IMR-90 (cell line): ENCODE measurements at regions not wholly inside any gene's neighbourhood (a gene's known extent, or its start where the extent isn't known, plus 50 kb on each side); places are given as distances from the start of the nearest gene placed in this dataset.

ENCODE experiments used
- ATAC-seq: fragments of 200-7000 bp; cut with Tn5 transposase; 2 replicates; pipeline ENCODE4 v1.9.1; 2020; ENCODE audit warnings: low read depth, mild to moderate bottlenecking, moderate library complexity
- BruUV-seq: library from RNA; stranded (reverse); fragments of 400-500 nt; replicated peaks from 2 replicates; lab custom pipeline; 2021; lab: Mats Ljungman, UMichigan
- CTCF ChIA-PET: fragments of 300-600 bp; formaldehyde crosslinking; extraction: SDS; loops from one replicate; lab custom pipeline; 2021; ENCODE audit warnings: antibody characterized with exemption; lab: Yijun Ruan, JAX
- POLR2A ChIA-PET: fragments of 300-600 bp; sonication (Branson Sonifier 250); formaldehyde crosslinking; loops from one replicate; lab custom pipeline; 2022; ENCODE audit warnings: antibody characterized with exemption; ENCODE audit not compliant: unreplicated experiment; lab: Charles Lee
- DNase-seq: peaks from one replicate; pipeline ENCODE4 v3.0.0; 2013
- H2AFZ ChIP-seq: replicated peaks from 2 replicates; pipeline ENCODE3; 2013; ENCODE audit warnings: low read length, mild to moderate bottlenecking; ENCODE audit not compliant: poor library complexity
- H2AK5ac ChIP-seq: 2 replicates; pipeline ENCODE4 v1.6.1; 2013; ENCODE audit warnings: low read depth, low read length, inconsistent platforms
- H2AK9ac ChIP-seq: replicated peaks from 2 replicates; pipeline ENCODE3; 2013; ENCODE audit warnings: mild to moderate bottlenecking, low read depth, low read length, moderate library complexity; ENCODE audit not compliant: poor library complexity
- H2BK120ac ChIP-seq: 2 replicates; pipeline ENCODE4 v1.6.1; 2013; ENCODE audit warnings: low read depth, low read length, inconsistent platforms
- H2BK15ac ChIP-seq: 3 replicates; pipeline ENCODE4 v1.6.1; 2013; ENCODE audit warnings: low read depth, low read length, inconsistent platforms
- H2BK20ac ChIP-seq: 2 replicates; pipeline ENCODE4 v1.6.1; 2013; ENCODE audit warnings: low read depth, mild to moderate bottlenecking, inconsistent platforms, low read length, moderate library complexity
- H2BK5ac ChIP-seq: 2 replicates; pipeline ENCODE4 v1.6.1; 2013; ENCODE audit warnings: mild to moderate bottlenecking, low read depth, low read length, inconsistent platforms; ENCODE audit not compliant: poor library complexity, severe bottlenecking
- H3K14ac ChIP-seq: replicated peaks from 2 replicates; pipeline ENCODE4 v1.6.1; 2013; ENCODE audit warnings: low read depth, low read length, inconsistent platforms
- H3K18ac ChIP-seq: 2 replicates; pipeline ENCODE4 v1.6.1; 2013; ENCODE audit warnings: low read depth, low read length, control low read depth
- H3K23ac ChIP-seq: 2 replicates; pipeline ENCODE4 v1.6.1; 2013; ENCODE audit warnings: low read depth, low read length, inconsistent platforms
- H3K27ac ChIP-seq: 2 replicates; pipeline ENCODE4 v1.5.1; 2013; ENCODE audit warnings: mild to moderate bottlenecking, control low read depth, low read length; ENCODE audit not compliant: insufficient read depth
- H3K27me3 ChIP-seq: 2 replicates; pipeline ENCODE4 v1.6.1; 2013; ENCODE audit warnings: low read length; ENCODE audit not compliant: control insufficient read depth, insufficient read depth
- H3K36me3 ChIP-seq: 2 replicates; pipeline ENCODE4 v1.6.1; 2013; ENCODE audit warnings: low read length, mixed read lengths; ENCODE audit not compliant: control insufficient read depth, insufficient read depth
- H3K4ac ChIP-seq: 2 replicates; pipeline ENCODE4 v1.6.1; 2013; ENCODE audit warnings: low read depth, low read length, inconsistent platforms
- H3K4me1 ChIP-seq: 2 replicates; pipeline ENCODE4 v1.6.1; 2013; ENCODE audit warnings: low read length, mixed read lengths; ENCODE audit not compliant: control insufficient read depth, insufficient read depth
- H3K4me2 ChIP-seq: 2 replicates; pipeline ENCODE4 v1.6.1; 2013; ENCODE audit warnings: low read depth, mild to moderate bottlenecking, control low read depth, low read length, moderate library complexity
- H3K4me3 ChIP-seq: 2 replicates; pipeline ENCODE4 v1.5.1; 2013; ENCODE audit warnings: low read depth, mild to moderate bottlenecking, control low read depth, low read length, moderate library complexity; ENCODE audit not compliant: insufficient read depth
- H3K56ac ChIP-seq: 2 replicates; pipeline ENCODE4 v1.6.1; 2013; ENCODE audit warnings: low read length, inconsistent platforms; ENCODE audit not compliant: insufficient read depth; ENCODE audit errors: extremely low read depth
- H3K79me1 ChIP-seq, 2 experiments: 2 replicates each; pipeline ENCODE4 v1.6.1; 2013; ENCODE audit warnings: low read length in 2 of 2, inconsistent platforms in 1 of 2, low read depth in 1 of 2
- H3K9ac ChIP-seq: 2 replicates; pipeline ENCODE4 v1.6.1; 2013; ENCODE audit warnings: low read depth, low read length, control low read depth
- H3K9me1 ChIP-seq: 2 replicates; pipeline ENCODE4 v1.6.1; 2013; ENCODE audit warnings: low read length, inconsistent platforms; ENCODE audit not compliant: insufficient read depth
- H3K9me3 ChIP-seq: 2 replicates; pipeline ENCODE4 v1.6.1; 2013; ENCODE audit warnings: low read length; ENCODE audit not compliant: control insufficient read depth, insufficient read depth
- H4K20me1 ChIP-seq: 2 replicates; pipeline ENCODE4 v1.6.1; 2013; ENCODE audit warnings: low read length, inconsistent platforms; ENCODE audit not compliant: insufficient read depth
- H4K5ac ChIP-seq: 2 replicates; pipeline ENCODE4 v1.6.1; 2013; ENCODE audit warnings: mild to moderate bottlenecking, low read depth, low read length, control low read depth
- H4K8ac ChIP-seq, 2 experiments: 2 replicates each; pipeline ENCODE4 v1.6.1; 2013; ENCODE audit warnings: low read depth in 2 of 2, low read length in 2 of 2, control low read depth in 1 of 2, inconsistent platforms in 1 of 2
- H4K91ac ChIP-seq: 2 replicates; pipeline ENCODE4 v1.6.1; 2013; ENCODE audit warnings: low read depth, low read length, inconsistent platforms; ENCODE audit not compliant: insufficient read depth
- BHLHE40 ChIP-seq: fragments of 150-350 bp; IDR thresholded peaks from 2 replicates; pipeline ENCODE4 v1.6.1; 2016; ENCODE audit warnings: mild to moderate bottlenecking, low read depth, low read length
- CEBPB ChIP-seq: IDR thresholded peaks from 2 replicates; pipeline ENCODE4 v1.6.1; 2012; ENCODE audit warnings: low read depth, low read length, improper control_type of control experiment
- CHD1 ChIP-seq: IDR thresholded peaks from 2 replicates; pipeline ENCODE4 v1.6.1; 2012; ENCODE audit warnings: low read depth, low read length, improper control_type of control experiment
- CTCF ChIP-seq: conservative IDR thresholded peaks from 2 replicates; pipeline ENCODE4 v1.5.1; 2012; ENCODE audit warnings: mild to moderate bottlenecking, low read depth, low read length, improper control_type of control experiment
- ELK1 ChIP-seq: fragments of 150-350 bp; IDR thresholded peaks from 2 replicates; pipeline ENCODE4 v1.6.1; 2016; ENCODE audit warnings: low read depth, mild to moderate bottlenecking, low read length, moderate library complexity, borderline replicate concordance
- FOS ChIP-seq: fragments of 150-350 bp; IDR thresholded peaks from 2 replicates; pipeline ENCODE4 v1.6.1; 2016; ENCODE audit warnings: low read depth, low read length
- MAFK ChIP-seq: IDR thresholded peaks from 2 replicates; pipeline ENCODE4 v1.6.1; 2012; ENCODE audit warnings: low read depth, low read length, improper control_type of control experiment
- MAZ ChIP-seq: IDR thresholded peaks from 2 replicates; pipeline ENCODE4 v1.6.1; 2012; ENCODE audit warnings: low read depth, mild to moderate bottlenecking, low read length, improper control_type of control experiment, moderate library complexity, borderline replicate concordance
- MXI1 ChIP-seq: IDR thresholded peaks from 2 replicates; pipeline ENCODE4 v1.6.1; 2012; ENCODE audit warnings: low read depth, mild to moderate bottlenecking, low read length, moderate library complexity, borderline replicate concordance
- NFE2L2 ChIP-seq: fragments of 150-350 bp; IDR thresholded peaks from 2 replicates; pipeline ENCODE4 v1.6.1; 2016; ENCODE audit warnings: low read depth, mild to moderate bottlenecking, low read length
- POLR2A ChIP-seq: IDR thresholded peaks from 2 replicates; pipeline ENCODE4 v1.6.1; 2012; ENCODE audit warnings: mild to moderate bottlenecking, low read depth, low read length
- RAD21 ChIP-seq: IDR thresholded peaks from 2 replicates; pipeline ENCODE4 v1.6.1; 2012; ENCODE audit warnings: low read length, improper control_type of control experiment
- RCOR1 ChIP-seq: IDR thresholded peaks from 2 replicates; pipeline ENCODE4 v1.6.1; 2012; ENCODE audit warnings: mild to moderate bottlenecking, low read length, improper control_type of control experiment; ENCODE audit not compliant: insufficient replicate concordance
- RFX5 ChIP-seq: IDR thresholded peaks from 2 replicates; pipeline ENCODE4 v1.8.0; 2012; ENCODE audit warnings: low read depth, mild to moderate bottlenecking, low read length, moderate library complexity
- SMC3 ChIP-seq: fragments of 150-350 bp; IDR thresholded peaks from 2 replicates; pipeline ENCODE4 v1.6.1; 2016; ENCODE audit warnings: low read depth, mild to moderate bottlenecking, antibody characterized with exemption, low read length, moderate library complexity
- USF2 ChIP-seq: fragments of 150-350 bp; IDR thresholded peaks from 2 replicates; pipeline ENCODE4 v1.6.1; 2017; ENCODE audit warnings: mild to moderate bottlenecking, antibody characterized with exemption, low read length, low read depth
- WGBS, 2 experiments: methylation state at CpG; one replicate each; pipeline versions ENCODE4 v1.1.5 to v1.1.7; 2013; ENCODE audit warnings: missing lambda C conversion rate in 2 of 2; ENCODE audit not compliant: insufficient read length in 1 of 2; ENCODE audit errors: extremely low coverage in 2 of 2; 5-methylcytosine and 5-hydroxymethylcytosine counted together
- dilution Hi-C: fragments of 300-500 bp; cut with HindIII; formaldehyde crosslinking; loops from one replicate; pipeline ENCODE4 v1.14.3; 2018; ENCODE audit warnings: low sequenced_read_pairs; ENCODE audit not compliant: unreplicated experiment
- in situ Hi-C: fragments of 300-500 bp; cut with MboI; formaldehyde crosslinking; loops from 3 replicates; pipeline ENCODE4 v1.14.3; 2019; ENCODE audit warnings: low sequenced_read_pairs, inconsistent platforms, mixed read lengths
- intact Hi-C: fragments of 100-400 bp; cut with micrococcal nuclease; formaldehyde crosslinking; loops from 2 replicates; pipeline ENCODE4 v1.10.0; 2022

- Histone ChIP-seq H3K4me1 (no peaks in the 10 kb centered on the region), H2BK15ac (no peak overlapping the region), H2AFZ (peak overlapping the region; percentile 3), H4K5ac (no peak overlapping the region), H3K4me2 (no peak overlapping the region), H4K8ac (no peak overlapping the region), H3K9me1 (peaks cover 7% of the 10 kb centered on the region), H4K91ac (no peak overlapping the region), H3K27ac (no peak overlapping the region), H2BK120ac (no peak overlapping the region), H3K18ac (no peak overlapping the region), H3K27me3 (peaks cover 14% of the 10 kb centered on the region), H2AK9ac (no peak overlapping the region), H3K36me3 (no peaks in the 10 kb centered on the region), H2BK20ac (no peak overlapping the region), H3K4me3 (no peak overlapping the region), H3K4ac (no peak overlapping the region), H3K9ac (no peak overlapping the region), H2AK5ac (no peak overlapping the region), H4K20me1 (no peaks in the 10 kb centered on the region; the same call in 1 of the 2 replicates), H3K56ac (no peak overlapping the region), H3K79me1 (no peaks in the 10 kb centered on the region), H3K23ac (no peak overlapping the region), H3K14ac (no peak overlapping the region), H3K9me3 (peaks cover 11% of the 10 kb centered on the region), H2BK5ac (no peak overlapping the region)
- in situ Hi-C loops: no loop called here
- dilution Hi-C loops: no loop called here
- BruUV-seq: no TSS peak
- ATAC-seq: no peak
- POLR2A ChIA-PET: no interaction called here
- CTCF ChIA-PET: no interaction called here
- 54% methylated on average over 6 of the region's 10 CpGs; no CpG with 5 or more reads in 1 of the 2 experiments for WGBS, 2 experiments
- intact Hi-C loops: no loop called here
- TF ChIP-seq CEBPB (no peak), CTCF (no peak), MAZ (no peak), CHD1 (no peak), RAD21 (no peak), SMC3 (no peak), NFE2L2 (no peak), MAFK (no peak), RFX5 (no peak), BHLHE40 (no peak), MXI1 (no peak), FOS (no peak), RCOR1 (no peak), POLR2A (no peak), USF2 (no peak), ELK1 (no peak)
- DNase-seq: no peak
Observed at GRCh38 chr9:36762958-36763357, 190.3 kb downstream of the MELK start.
